Mononuclear cell (primary cell): ENCODE measurements at regions not wholly inside any gene's neighbourhood (a gene's known extent, or its start where the extent isn't known, plus 50 kb on each side); places are given as distances from the start of the nearest gene placed in this dataset.

ENCODE experiments used
- H3K27me3 ChIP-seq: 2 replicates; pipeline ENCODE4 v1.6.0; 2011; ENCODE audit warnings: low read length, control low read depth; ENCODE audit not compliant: insufficient read depth
- H3K4me1 ChIP-seq: 2 replicates; pipeline ENCODE4 v1.5.1; 2011; ENCODE audit warnings: mild to moderate bottlenecking, low read length, control low read depth; ENCODE audit not compliant: insufficient read depth
- H3K4me3 ChIP-seq: 2 replicates; pipeline ENCODE4 v1.5.1; 2011; ENCODE audit warnings: mild to moderate bottlenecking, low read length, moderate library complexity
- H3K9me3 ChIP-seq: 2 replicates; pipeline ENCODE4 v1.5.1; 2011; ENCODE audit warnings: low read depth, mild to moderate bottlenecking, control low read depth, low read length

- Histone ChIP-seq H3K4me3 (no peak overlapping the region), H3K4me1 (no peaks in the 10 kb centered on the region), H3K27me3 (no peaks in the 10 kb centered on the region)
Observed at GRCh38 chr12:94743174-94743573, 92.8 kb upstream of the TMCC3 start.

DNA sequence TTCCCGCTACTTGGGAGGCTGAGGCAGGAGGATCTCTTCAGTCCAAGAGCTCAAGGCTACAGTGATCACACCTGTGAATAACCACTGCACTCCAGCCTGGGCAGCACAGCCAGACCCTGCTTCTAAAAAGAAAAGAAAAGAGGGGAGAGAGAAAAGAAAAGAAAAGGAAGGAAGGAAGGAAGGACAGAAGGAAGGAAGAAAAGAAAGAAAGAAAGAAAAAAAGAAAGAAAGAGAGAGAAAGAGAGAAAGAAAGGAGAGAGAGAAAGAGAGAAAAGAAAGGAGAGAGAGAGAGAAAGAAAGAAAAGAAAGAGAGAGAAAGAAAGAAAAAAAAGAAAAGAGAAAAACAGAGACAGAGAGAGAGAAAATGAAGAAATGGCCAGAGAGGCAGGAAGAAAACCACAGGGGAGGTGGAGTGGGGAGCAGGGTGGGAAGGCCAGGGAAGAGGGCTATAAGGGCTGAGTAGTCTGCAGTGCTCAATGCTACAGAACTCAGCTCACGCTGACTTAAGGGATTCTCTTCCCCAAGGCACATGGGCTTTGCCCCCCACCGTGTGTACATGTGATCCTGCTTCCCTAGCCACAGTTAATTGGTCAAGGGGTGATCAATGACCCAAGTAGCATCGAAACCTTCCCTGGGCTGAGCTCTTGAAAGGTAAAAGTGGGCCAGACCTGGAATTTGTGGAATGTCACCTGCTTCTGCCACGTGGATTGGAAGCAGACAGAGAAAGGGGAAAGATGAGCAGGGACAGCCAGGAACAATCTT lies 90.4 kb upstream of the TMCC3 start:
- no peaks in the 10 kb centered on the region for H3K4me1 ChIP-seq
- no peak overlapping the region for H3K4me3 ChIP-seq
- no peaks in the 10 kb centered on the region for H3K27me3 ChIP-seq
- H3K9me3 ChIP-seq = no peaks in the 10 kb centered on the region

More at GRCh38 chr12:94743174-94743573, 92.8 kb upstream of the TMCC3 start:
- no peaks in the 10 kb centered on the region for H3K9me3 ChIP-seq

GRCh38 chr12:94736820-94737219 lies 86.5 kb upstream of the TMCC3 start:
- Histone ChIP-seq H3K27me3 (no peaks in the 10 kb centered on the region), H3K4me3 (no peak overlapping the region), H3K9me3 (no peaks in the 10 kb centered on the region), H3K4me1 (no peaks in the 10 kb centered on the region)

GRCh38 chr12:94736004-94736403 lies 85.6 kb upstream of the TMCC3 start:
- no peak overlapping the region for H3K4me3 ChIP-seq
- H3K27me3 ChIP-seq = no peaks in the 10 kb centered on the region
- H3K4me1 ChIP-seq = no peaks in the 10 kb centered on the region
- no peaks in the 10 kb centered on the region for H3K9me3 ChIP-seq

GRCh38 chr12:94733727-94734126 lies 83.4 kb upstream of the TMCC3 start:
- Histone ChIP-seq H3K9me3 (no peaks in the 10 kb centered on the region), H3K4me1 (no peaks in the 10 kb centered on the region), H3K4me3 (no peak overlapping the region), H3K27me3 (no peaks in the 10 kb centered on the region)

DNA sequence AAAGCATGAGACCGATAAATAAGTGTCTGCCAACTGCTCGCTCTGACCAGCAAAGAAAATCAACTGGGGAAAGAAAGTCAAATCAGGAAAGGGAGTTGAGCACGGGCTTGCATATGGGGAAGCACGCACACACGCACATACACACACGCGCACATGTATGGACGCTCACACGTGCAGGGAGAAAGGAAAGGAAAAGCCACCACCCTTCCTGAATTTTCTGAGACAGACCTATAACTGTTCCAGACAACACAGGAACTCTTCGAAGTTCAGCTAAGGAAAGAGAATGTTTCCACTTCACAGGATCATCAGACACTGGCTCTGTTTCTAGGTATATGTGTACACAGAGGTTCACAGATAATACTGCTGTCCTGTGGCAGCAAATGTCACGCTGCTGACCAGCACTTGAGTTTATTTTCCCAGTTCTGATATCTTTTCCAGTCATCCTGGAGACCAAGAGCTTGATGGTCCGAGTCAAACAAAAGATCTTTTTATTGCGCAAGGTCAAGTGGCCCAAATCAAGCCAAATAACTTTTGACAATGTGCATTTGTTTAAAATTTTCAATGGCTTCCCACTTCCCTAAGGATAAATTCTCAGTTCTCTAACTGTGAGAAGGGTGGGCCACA lies 82.1 kb upstream of the TMCC3 start:
- Histone ChIP-seq H3K4me1 (no peaks in the 10 kb centered on the region), H3K27me3 (no peaks in the 10 kb centered on the region), H3K9me3 (no peaks in the 10 kb centered on the region), H3K4me3 (no peak overlapping the region)

DNA sequence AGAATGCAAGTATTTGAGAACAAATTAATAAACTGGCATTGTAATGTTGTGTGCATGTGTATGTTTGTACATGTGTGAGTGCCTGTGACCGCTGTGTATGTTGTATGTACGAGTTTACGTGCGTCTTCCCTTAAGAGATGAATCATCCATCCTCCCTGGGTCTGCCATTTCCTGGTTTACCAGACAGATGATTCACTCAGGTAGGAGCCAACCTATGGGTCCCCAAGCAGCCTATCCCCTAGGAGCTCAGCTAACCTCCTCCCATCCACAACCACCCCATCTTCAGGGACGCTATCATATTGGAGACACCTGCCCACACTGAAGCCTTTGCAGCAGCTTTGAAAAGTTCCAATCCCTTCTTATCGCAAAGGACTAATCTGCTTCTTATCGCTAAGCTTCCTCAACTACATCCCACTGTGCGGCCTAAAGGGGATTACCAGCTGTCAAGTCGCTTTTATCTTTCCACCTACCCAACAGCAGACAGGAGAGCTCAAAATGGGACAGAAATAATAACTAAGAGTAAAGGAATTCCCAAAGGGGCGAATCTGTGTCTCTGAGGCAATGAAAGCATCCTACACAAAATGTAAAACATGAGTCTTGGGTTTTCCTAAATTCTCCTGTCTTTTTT lies 81.5 kb upstream of the TMCC3 start:
- Histone ChIP-seq H3K27me3 (peaks cover 2% of the 10 kb centered on the region), H3K4me1 (no peaks in the 10 kb centered on the region), H3K4me3 (no peak overlapping the region), H3K9me3 (no peaks in the 10 kb centered on the region)

DNA sequence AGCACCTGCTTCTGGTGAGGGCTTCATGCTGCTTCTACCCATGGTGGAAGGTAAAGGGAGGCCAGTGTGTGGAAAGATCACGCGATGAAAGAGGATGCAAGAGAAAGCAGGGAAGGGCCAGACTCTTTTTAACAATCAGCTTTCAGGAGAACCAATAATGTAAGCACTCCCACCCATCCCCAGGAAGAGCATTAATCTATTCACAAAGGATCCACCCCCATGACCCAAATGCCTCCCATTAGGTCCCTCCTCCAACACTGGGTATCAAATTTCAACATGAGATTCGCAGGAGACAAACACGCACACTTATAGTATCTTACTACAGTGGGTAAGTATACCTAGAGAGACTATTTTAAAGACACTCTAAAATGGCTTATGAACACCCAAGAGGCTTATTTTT lies 80.5 kb upstream of the TMCC3 start:
- Histone ChIP-seq H3K9me3 (no peaks in the 10 kb centered on the region), H3K4me3 (no peak overlapping the region), H3K4me1 (no peaks in the 10 kb centered on the region), H3K27me3 (peaks cover 2% of the 10 kb centered on the region)

DNA sequence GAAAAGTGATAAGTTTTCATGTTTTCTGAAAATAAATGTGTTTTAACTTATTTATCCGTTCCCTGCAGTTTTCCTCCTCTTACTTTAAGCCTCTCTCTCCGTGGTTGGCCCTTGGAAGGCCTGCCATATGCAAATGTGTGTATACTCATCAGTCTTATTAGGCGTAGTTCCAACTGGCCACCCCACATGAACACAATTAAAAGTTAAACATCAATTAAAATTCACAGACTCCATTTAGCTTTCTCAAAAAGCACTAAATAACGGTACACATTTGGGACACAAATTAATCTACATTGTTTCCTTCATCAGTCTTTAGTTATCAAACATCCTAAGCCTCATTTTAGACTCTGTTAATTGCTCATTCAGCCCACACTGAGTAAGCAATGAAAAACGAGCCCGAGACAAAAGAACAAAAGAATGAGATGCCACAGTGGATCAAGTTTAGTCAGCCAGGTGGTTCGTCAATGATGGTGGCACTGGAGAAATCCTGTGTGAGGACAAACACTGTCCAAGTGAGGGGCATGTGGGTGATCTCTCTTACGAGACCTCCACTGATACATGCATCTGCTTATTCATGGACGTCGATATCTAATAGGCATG lies 76.0 kb upstream of the TMCC3 start:
- Histone ChIP-seq H3K4me3 (no peak overlapping the region), H3K27me3 (peaks cover 2% of the 10 kb centered on the region), H3K9me3 (no peaks in the 10 kb centered on the region), H3K4me1 (peaks cover 8% of the 10 kb centered on the region)

GRCh38 chr12:94725375-94726168 lies 75.2 kb upstream of the TMCC3 start:
- Histone ChIP-seq H3K9me3 (no peaks in the 10 kb centered on the region), H3K27me3 (peaks cover 2% of the 10 kb centered on the region), H3K4me3 (no peak overlapping the region), H3K4me1 (peaks cover 12% of the 10 kb centered on the region)

DNA sequence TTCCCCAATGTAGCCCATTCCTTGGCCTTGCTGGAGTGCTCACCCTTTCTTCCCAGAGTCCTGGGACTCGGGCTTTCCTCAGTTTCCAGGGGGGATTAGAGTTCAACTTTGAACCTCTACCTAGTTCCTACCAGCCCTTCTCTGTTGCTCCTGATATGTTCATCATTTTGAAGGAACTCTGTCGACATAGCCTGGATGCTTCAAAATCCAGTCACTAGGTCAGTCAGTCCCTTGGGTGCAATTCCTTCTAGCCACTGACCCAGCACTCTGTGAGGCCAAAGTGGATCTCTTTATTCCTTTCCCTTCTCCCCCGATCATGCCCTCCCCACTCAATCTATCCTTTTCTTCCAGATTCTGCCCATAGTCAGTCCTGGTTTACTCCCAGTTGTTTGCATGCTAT lies 72.3 kb upstream of the TMCC3 start:
- Histone ChIP-seq H3K4me1 (peaks cover 12% of the 10 kb centered on the region), H3K4me3 (no peak overlapping the region), H3K9me3 (no peaks in the 10 kb centered on the region), H3K27me3 (peaks cover 2% of the 10 kb centered on the region)

- H3K4me3 ChIP-seq = no peak overlapping the region
- H3K9me3 ChIP-seq = no peaks in the 10 kb centered on the region
- no peaks in the 10 kb centered on the region for H3K27me3 ChIP-seq
- H3K4me1 ChIP-seq = peaks cover 12% of the 10 kb centered on the region
Observed at GRCh38 chr12:94721173-94721572, 70.8 kb upstream of the TMCC3 start.

GRCh38 chr12:94718114-94718513 lies 67.8 kb upstream of the TMCC3 start:
- Histone ChIP-seq H3K4me3 (no peak overlapping the region), H3K27me3 (no peaks in the 10 kb centered on the region), H3K9me3 (no peaks in the 10 kb centered on the region), H3K4me1 (peaks cover 12% of the 10 kb centered on the region)

DNA sequence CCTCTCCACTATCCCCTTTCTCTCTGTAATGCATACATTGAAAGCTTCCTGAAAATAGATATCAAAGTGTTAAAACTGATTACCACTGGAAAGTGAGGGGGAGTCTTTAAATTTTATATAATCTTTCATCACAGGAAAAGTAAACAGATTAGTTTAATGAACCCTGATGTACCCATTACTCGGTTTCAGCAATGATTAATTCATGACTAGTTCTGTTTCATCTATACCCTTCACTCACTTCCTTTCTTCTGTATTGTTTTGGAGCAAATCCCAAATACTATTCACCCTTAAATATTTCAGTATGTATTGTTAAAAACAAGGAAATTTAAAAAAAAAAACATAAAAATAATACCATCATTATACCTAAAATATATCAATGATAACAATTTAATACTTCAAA lies 67.3 kb upstream of the TMCC3 start:
- H3K4me3 ChIP-seq = no peak overlapping the region
- H3K9me3 ChIP-seq = no peaks in the 10 kb centered on the region
- no peaks in the 10 kb centered on the region for H3K27me3 ChIP-seq
- peaks cover 12% of the 10 kb centered on the region for H3K4me1 ChIP-seq

GRCh38 chr12:94717108-94717507 lies 66.8 kb upstream of the TMCC3 start:
- H3K4me1 ChIP-seq = peaks cover 12% of the 10 kb centered on the region
- H3K27me3 ChIP-seq = no peaks in the 10 kb centered on the region
- no peaks in the 10 kb centered on the region for H3K9me3 ChIP-seq
- no peak overlapping the region for H3K4me3 ChIP-seq
